Keratinocyte (primary cell): ENCODE measurements at regions not wholly inside any gene's neighbourhood (a gene's known extent, or its start where the extent isn't known, plus 50 kb on each side); places are given as distances from the start of the nearest gene placed in this dataset.

Experiments
- EZH2 ChIP-seq: IDR thresholded peaks from one replicate; pipeline ENCODE4 v1.6.1; 2012; ENCODE audit warnings: inconsistent platforms, mild to moderate bottlenecking, low read length, moderate library complexity
- TF ChIP-seq, protein P1 (sequence below), 3 experiments: IDR thresholded peaks in 1 of 3; conservative IDR thresholded peaks in 1 of 3; optimal IDR thresholded peaks in 1 of 3; 2 replicates in 2 of 3; 3 replicates in 1 of 3; pipeline versions ENCODE3 to v1.5.1; 2011; ENCODE audit warnings: low read length in 3 of 3, mild to moderate bottlenecking in 3 of 3, moderate library complexity in 2 of 3, control low read depth in 1 of 3, inconsistent platforms in 1 of 3; ENCODE audit not compliant: insufficient read depth in 2 of 3; ENCODE audit errors: extremely low read depth in 1 of 3

DNA sequence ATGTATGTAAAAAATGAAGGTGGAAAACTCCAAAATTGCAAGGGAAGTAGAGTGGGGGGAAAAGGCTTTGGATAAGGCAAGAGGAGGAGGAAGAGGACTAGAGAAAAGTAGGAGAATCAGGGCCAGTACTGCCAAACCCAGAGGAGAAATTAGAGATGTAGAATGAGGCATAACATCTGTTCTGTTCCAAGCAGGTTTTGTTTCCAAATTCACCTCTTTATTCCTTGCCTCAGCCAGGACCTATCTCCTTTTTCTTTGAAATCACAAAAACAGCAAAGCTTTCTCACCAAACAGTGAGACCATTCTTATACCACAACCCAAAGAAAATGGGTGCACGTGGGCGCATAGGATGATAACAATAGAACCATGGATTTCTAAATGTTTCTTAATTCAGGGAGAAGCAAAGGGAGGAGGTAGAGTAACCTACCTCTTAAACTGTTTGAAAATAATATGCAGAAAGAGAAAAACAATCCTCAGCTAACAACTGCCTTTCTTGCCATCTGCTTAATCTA, 383.3 kb upstream of the PKN2 start:
- TF ChIP-seq, protein P1, sequence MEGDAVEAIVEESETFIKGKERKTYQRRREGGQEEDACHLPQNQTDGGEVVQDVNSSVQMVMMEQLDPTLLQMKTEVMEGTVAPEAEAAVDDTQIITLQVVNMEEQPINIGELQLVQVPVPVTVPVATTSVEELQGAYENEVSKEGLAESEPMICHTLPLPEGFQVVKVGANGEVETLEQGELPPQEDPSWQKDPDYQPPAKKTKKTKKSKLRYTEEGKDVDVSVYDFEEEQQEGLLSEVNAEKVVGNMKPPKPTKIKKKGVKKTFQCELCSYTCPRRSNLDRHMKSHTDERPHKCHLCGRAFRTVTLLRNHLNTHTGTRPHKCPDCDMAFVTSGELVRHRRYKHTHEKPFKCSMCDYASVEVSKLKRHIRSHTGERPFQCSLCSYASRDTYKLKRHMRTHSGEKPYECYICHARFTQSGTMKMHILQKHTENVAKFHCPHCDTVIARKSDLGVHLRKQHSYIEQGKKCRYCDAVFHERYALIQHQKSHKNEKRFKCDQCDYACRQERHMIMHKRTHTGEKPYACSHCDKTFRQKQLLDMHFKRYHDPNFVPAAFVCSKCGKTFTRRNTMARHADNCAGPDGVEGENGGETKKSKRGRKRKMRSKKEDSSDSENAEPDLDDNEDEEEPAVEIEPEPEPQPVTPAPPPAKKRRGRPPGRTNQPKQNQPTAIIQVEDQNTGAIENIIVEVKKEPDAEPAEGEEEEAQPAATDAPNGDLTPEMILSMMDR (optimal IDR thresholded peaks at IDR 0.05 in 1 of 3, IDR thresholded peaks at IDR 0.05 in 1 of 3, conservative IDR thresholded peaks at IDR 0.05 in 1 of 3; ENCODE audit: extremely low read depth in 1 of 3, insufficient read depth in 2 of 3, low read length in 3 of 3): no peak
- no peak for TF ChIP-seq EZH2
